GM23338 (cell line): ENCODE measurements at regions not wholly inside any gene's neighbourhood (a gene's known extent, or its start where the extent isn't known, plus 50 kb on each side); places are given as distances from the start of the nearest gene placed in this dataset.

Source experiments
- CREB1 ChIP-seq: fragments of 250-450 bp; sonication (Bioruptor Pico); IDR thresholded peaks from 2 replicates; pipeline ENCODE4 v1.5.0; 2020; ENCODE audit warnings: low read depth, mild to moderate bottlenecking, moderate library complexity
- CTCF ChIP-seq, 2 experiments: fragments of 200-600 bp in 1 of 2; sonication (generic) in 1 of 2; conservative IDR thresholded peaks; 2 replicates each; pipeline versions ENCODE4 v1.5.1 to v1.6.1; 2016 to 2017; ENCODE audit warnings: antibody characterized with exemption in 2 of 2, low read depth in 2 of 2, mild to moderate bottlenecking in 2 of 2, moderate library complexity in 1 of 2
- EZH2phosphoT487 ChIP-seq: fragments of 200-600 bp; sonication (generic); IDR thresholded peaks from one replicate; pipeline ENCODE4 v1.8.1; 2018; ENCODE audit warnings: antibody characterized with exemption; ENCODE audit not compliant: unreplicated experiment
- POLR2AphosphoS5 ChIP-seq: IDR thresholded peaks from 2 replicates; pipeline ENCODE4 v1.6.1; 2016; ENCODE audit warnings: antibody characterized with exemption, low read depth
- ZNF331 ChIP-seq: fragments of 250-450 bp; sonication (Bioruptor Pico); IDR thresholded peaks from 2 replicates; pipeline ENCODE4 v1.5.0; 2020; ENCODE audit warnings: low read depth, mild to moderate bottlenecking, moderate library complexity

- no peak for TF ChIP-seq ZNF331 (CRISPR knock-in tag)
- no peak for TF ChIP-seq CTCF (conservative IDR thresholded peaks at IDR 0.05; ENCODE audit: low read depth in 2 of 2)
- TF ChIP-seq POLR2AphosphoS5 = no peak
- TF ChIP-seq CREB1 (CRISPR knock-in tag) = no peak
- TF ChIP-seq EZH2phosphoT487 = no peak
Measured at GRCh38 chr1:162926906-162927305, 65.9 kb upstream of the CCDC190 start.
